GM23338 (cell line): ENCODE measurements at regions not wholly inside any gene's neighbourhood (a gene's known extent, or its start where the extent isn't known, plus 50 kb on each side); places are given as distances from the start of the nearest gene placed in this dataset.

Experiments used
- ATAC-seq: fragments of 200-7000 bp; cut with Tn5 transposase; 3 replicates; pipeline ENCODE4 v1.9.1; 2020
- DNase-seq: peaks from one replicate; pipeline ENCODE4 v3.0.0-alpha.2; 2015; ENCODE audit warnings: low spot score
- H2AFZ ChIP-seq: fragments of 200-600 bp; sonication (generic); 2 replicates; pipeline ENCODE4 v1.8.0; 2016; ENCODE audit warnings: antibody characterized with exemption, mild to moderate bottlenecking, moderate library complexity
- H3F3A ChIP-seq: fragments of 200-600 bp; sonication (generic); replicated peaks from 2 replicates; pipeline ENCODE4 v1.8.0; 2017; ENCODE audit warnings: antibody characterized with exemption, mixed run types, low read depth
- H3K27ac ChIP-seq: fragments of 200-600 bp; sonication (generic); 2 replicates; pipeline ENCODE4 v1.6.1; 2016; ENCODE audit warnings: low read depth
- H3K27me3 ChIP-seq: fragments of 200-600 bp; sonication (generic); 2 replicates; pipeline ENCODE4 v1.8.0; 2016; ENCODE audit warnings: mild to moderate bottlenecking, mixed run types, moderate library complexity; ENCODE audit not compliant: insufficient read depth
- H3K36me3 ChIP-seq: fragments of 200-600 bp; sonication (generic); 2 replicates; pipeline ENCODE4 v1.8.0; 2016; ENCODE audit warnings: mild to moderate bottlenecking; ENCODE audit not compliant: insufficient read depth
- H3K4me1 ChIP-seq: fragments of 200-600 bp; sonication (generic); 2 replicates; pipeline ENCODE4 v1.8.0; 2016; ENCODE audit warnings: mild to moderate bottlenecking, moderate library complexity; ENCODE audit not compliant: insufficient read depth
- H3K4me2 ChIP-seq: fragments of 200-600 bp; sonication (generic); 2 replicates; pipeline ENCODE4 v1.7.1; 2017; ENCODE audit warnings: mixed run types
- H3K4me3 ChIP-seq: fragments of 200-600 bp; sonication (generic); 2 replicates; pipeline ENCODE4 v1.6.1; 2016; ENCODE audit warnings: mixed run types
- H3K79me2 ChIP-seq: fragments of 200-600 bp; sonication (generic); replicated peaks from 2 replicates; pipeline ENCODE4 v1.8.0; 2017; ENCODE audit warnings: mild to moderate bottlenecking; ENCODE audit not compliant: insufficient read depth
- H3K9me2 ChIP-seq: fragments of 200-600 bp; sonication (generic); 2 replicates; pipeline ENCODE4 v1.8.0; 2017; ENCODE audit not compliant: insufficient read depth
- H4K20me1 ChIP-seq: fragments of 200-600 bp; sonication (generic); replicated peaks from 2 replicates; pipeline ENCODE4 v1.8.0; 2017; ENCODE audit warnings: mild to moderate bottlenecking; ENCODE audit not compliant: insufficient read depth
- H3K27ac Mint-ChIP-seq: 2 replicates; pipeline ENCODE4 v1.8.0; 2020; ENCODE audit warnings: inconsistent platforms, mild to moderate bottlenecking, moderate library complexity, mixed read lengths
- H3K27me3 Mint-ChIP-seq: 3 replicates; pipeline ENCODE4 v1.8.0; 2022; ENCODE audit warnings: low read depth, mild to moderate bottlenecking, moderate library complexity, mixed read lengths, inconsistent platforms; ENCODE audit not compliant: insufficient read depth, poor library complexity
- H3K36me3 Mint-ChIP-seq: 3 replicates; pipeline ENCODE4 v1.8.0; 2021; ENCODE audit warnings: low read depth, mild to moderate bottlenecking, inconsistent platforms, moderate library complexity, mixed read lengths
- H3K4me1 Mint-ChIP-seq: 3 replicates; pipeline ENCODE4 v1.8.0; 2020; ENCODE audit warnings: mild to moderate bottlenecking, inconsistent platforms, mixed read lengths
- H3K4me3 Mint-ChIP-seq: 3 replicates; pipeline ENCODE4 v1.8.0; 2021; ENCODE audit warnings: moderate library complexity, mild to moderate bottlenecking, inconsistent platforms, mixed read lengths
- H3K9me3 Mint-ChIP-seq: 3 replicates; pipeline ENCODE4 v1.8.0; 2020; ENCODE audit warnings: moderate library complexity, mild to moderate bottlenecking, inconsistent platforms, mixed read lengths
- CREB1 ChIP-seq: fragments of 250-450 bp; sonication (Bioruptor Pico); IDR thresholded peaks from 2 replicates; pipeline ENCODE4 v1.5.0; 2020; ENCODE audit warnings: low read depth, mild to moderate bottlenecking, moderate library complexity
- CTCF ChIP-seq, 2 experiments: fragments of 200-600 bp in 1 of 2; sonication (generic) in 1 of 2; conservative IDR thresholded peaks; 2 replicates each; pipeline versions ENCODE4 v1.5.1 to v1.6.1; 2016 to 2017; ENCODE audit warnings: antibody characterized with exemption in 2 of 2, low read depth in 2 of 2, mild to moderate bottlenecking in 2 of 2, moderate library complexity in 1 of 2
- EZH2 ChIP-seq: fragments of 200-600 bp; sonication (generic); IDR thresholded peaks from one replicate; pipeline ENCODE4 v1.8.0; 2017; ENCODE audit warnings: antibody characterized with exemption, mild to moderate bottlenecking, low read depth; ENCODE audit not compliant: unreplicated experiment
- EZH2phosphoT487 ChIP-seq: fragments of 200-600 bp; sonication (generic); IDR thresholded peaks from one replicate; pipeline ENCODE4 v1.8.1; 2018; ENCODE audit warnings: antibody characterized with exemption; ENCODE audit not compliant: unreplicated experiment
- JUNB ChIP-seq: IDR thresholded peaks from one replicate; pipeline ENCODE4 v1.6.1; 2016; ENCODE audit warnings: antibody characterized with exemption; ENCODE audit not compliant: unreplicated experiment
- NANOG ChIP-seq: IDR thresholded peaks from 2 replicates; pipeline ENCODE4 v1.6.1; 2016; ENCODE audit warnings: antibody characterized with exemption, borderline replicate concordance
- POLR2AphosphoS5 ChIP-seq: IDR thresholded peaks from 2 replicates; pipeline ENCODE4 v1.6.1; 2016; ENCODE audit warnings: antibody characterized with exemption, low read depth
- STAT1 ChIP-seq: IDR thresholded peaks from one replicate; pipeline ENCODE4 v1.6.1; 2016; ENCODE audit warnings: antibody characterized with exemption; ENCODE audit not compliant: unreplicated experiment
- ZNF114 ChIP-seq: fragments of 250-450 bp; sonication (Bioruptor Pico); IDR thresholded peaks from 2 replicates; pipeline ENCODE4 v1.5.0; 2020; ENCODE audit warnings: mild to moderate bottlenecking, moderate library complexity
- ZNF331 ChIP-seq: fragments of 250-450 bp; sonication (Bioruptor Pico); IDR thresholded peaks from 2 replicates; pipeline ENCODE4 v1.5.0; 2020; ENCODE audit warnings: low read depth, mild to moderate bottlenecking, moderate library complexity
- ZNF462 ChIP-seq: fragments of 250-450 bp; sonication (Bioruptor Pico); IDR thresholded peaks from 2 replicates; pipeline ENCODE4 v1.5.0; 2020; ENCODE audit warnings: mild to moderate bottlenecking, moderate library complexity
- TF ChIP-seq, protein P1 (sequence below): IDR thresholded peaks from 2 replicates; pipeline ENCODE4 v1.6.1; 2016; ENCODE audit warnings: antibody characterized with exemption
- TF ChIP-seq, protein P2 (sequence below): IDR thresholded peaks from one replicate; pipeline ENCODE4 v1.6.1; 2018; ENCODE audit warnings: antibody characterized with exemption; ENCODE audit not compliant: unreplicated experiment

- H3K4me1 Mint-ChIP-seq: peaks cover 2% of the 10 kb centered on the region; the same call in 1 of the 3 replicates
- H3F3A ChIP-seq: no peaks in the 10 kb centered on the region
- no peak overlapping the region for H3K4me3 Mint-ChIP-seq
- TF ChIP-seq JUNB (no peak), NANOG (no peak), CREB1 (CRISPR knock-in tag) (no peak), EZH2phosphoT487 (no peak), ZNF331 (CRISPR knock-in tag) (no peak), ZNF462 (no peak), EZH2 (no peak), ZNF114 (CRISPR knock-in tag) (no peak), CTCF (conservative IDR thresholded peaks at IDR 0.05; ENCODE audit: low read depth in 2 of 2) (no peak), POLR2AphosphoS5 (no peak), STAT1 (no peak)
- TF ChIP-seq, protein P1, sequence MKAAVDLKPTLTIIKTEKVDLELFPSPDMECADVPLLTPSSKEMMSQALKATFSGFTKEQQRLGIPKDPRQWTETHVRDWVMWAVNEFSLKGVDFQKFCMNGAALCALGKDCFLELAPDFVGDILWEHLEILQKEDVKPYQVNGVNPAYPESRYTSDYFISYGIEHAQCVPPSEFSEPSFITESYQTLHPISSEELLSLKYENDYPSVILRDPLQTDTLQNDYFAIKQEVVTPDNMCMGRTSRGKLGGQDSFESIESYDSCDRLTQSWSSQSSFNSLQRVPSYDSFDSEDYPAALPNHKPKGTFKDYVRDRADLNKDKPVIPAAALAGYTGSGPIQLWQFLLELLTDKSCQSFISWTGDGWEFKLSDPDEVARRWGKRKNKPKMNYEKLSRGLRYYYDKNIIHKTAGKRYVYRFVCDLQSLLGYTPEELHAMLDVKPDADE: no peak
- TF ChIP-seq, protein P2, sequence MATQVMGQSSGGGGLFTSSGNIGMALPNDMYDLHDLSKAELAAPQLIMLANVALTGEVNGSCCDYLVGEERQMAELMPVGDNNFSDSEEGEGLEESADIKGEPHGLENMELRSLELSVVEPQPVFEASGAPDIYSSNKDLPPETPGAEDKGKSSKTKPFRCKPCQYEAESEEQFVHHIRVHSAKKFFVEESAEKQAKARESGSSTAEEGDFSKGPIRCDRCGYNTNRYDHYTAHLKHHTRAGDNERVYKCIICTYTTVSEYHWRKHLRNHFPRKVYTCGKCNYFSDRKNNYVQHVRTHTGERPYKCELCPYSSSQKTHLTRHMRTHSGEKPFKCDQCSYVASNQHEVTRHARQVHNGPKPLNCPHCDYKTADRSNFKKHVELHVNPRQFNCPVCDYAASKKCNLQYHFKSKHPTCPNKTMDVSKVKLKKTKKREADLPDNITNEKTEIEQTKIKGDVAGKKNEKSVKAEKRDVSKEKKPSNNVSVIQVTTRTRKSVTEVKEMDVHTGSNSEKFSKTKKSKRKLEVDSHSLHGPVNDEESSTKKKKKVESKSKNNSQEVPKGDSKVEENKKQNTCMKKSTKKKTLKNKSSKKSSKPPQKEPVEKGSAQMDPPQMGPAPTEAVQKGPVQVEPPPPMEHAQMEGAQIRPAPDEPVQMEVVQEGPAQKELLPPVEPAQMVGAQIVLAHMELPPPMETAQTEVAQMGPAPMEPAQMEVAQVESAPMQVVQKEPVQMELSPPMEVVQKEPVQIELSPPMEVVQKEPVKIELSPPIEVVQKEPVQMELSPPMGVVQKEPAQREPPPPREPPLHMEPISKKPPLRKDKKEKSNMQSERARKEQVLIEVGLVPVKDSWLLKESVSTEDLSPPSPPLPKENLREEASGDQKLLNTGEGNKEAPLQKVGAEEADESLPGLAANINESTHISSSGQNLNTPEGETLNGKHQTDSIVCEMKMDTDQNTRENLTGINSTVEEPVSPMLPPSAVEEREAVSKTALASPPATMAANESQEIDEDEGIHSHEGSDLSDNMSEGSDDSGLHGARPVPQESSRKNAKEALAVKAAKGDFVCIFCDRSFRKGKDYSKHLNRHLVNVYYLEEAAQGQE: no peak
- DNase-seq: no peak
- H4K20me1 ChIP-seq: no peaks in the 10 kb centered on the region
- no peak overlapping the region for H3K4me2 ChIP-seq
- no peak overlapping the region for H2AFZ ChIP-seq
- no peak overlapping the region for H3K4me3 ChIP-seq
- no peaks in the 10 kb centered on the region; the same call in 1 of the 2 replicates for H3K9me2 ChIP-seq
- no peaks in the 10 kb centered on the region for H3K36me3 Mint-ChIP-seq
- no peak overlapping the region for H3K27ac ChIP-seq
- no peak overlapping the region for H3K27ac Mint-ChIP-seq
- H3K27me3 Mint-ChIP-seq: peaks cover 6% of the 10 kb centered on the region
- ATAC-seq: no peak
- H3K36me3 ChIP-seq: no peaks in the 10 kb centered on the region
- H3K9me3 Mint-ChIP-seq: no peaks in the 10 kb centered on the region; the same call in 2 of the 3 replicates
- H3K4me1 ChIP-seq: no peaks in the 10 kb centered on the region
- H3K79me2 ChIP-seq: no peaks in the 10 kb centered on the region
- no peaks in the 10 kb centered on the region for H3K27me3 ChIP-seq
Measured at GRCh38 chr16:80314042-80314441, 226.8 kb upstream of the DYNLRB2 start.
